Endometrial microvascular endothelial cells (primary cell): ENCODE measurements at regions not wholly inside any gene's neighbourhood (a gene's known extent, or its start where the extent isn't known, plus 50 kb on each side); places are given as distances from the start of the nearest gene placed in this dataset.

Experiments
- in situ Hi-C: cut with HindIII; loops from 2 replicates; pipeline ENCODE4 v1.10.0; 2017; ENCODE audit warnings: low sequenced_read_pairs, low pct_unique_long_range_greater_than_20kb; ENCODE audit errors: inconsistent ontology term

DNA sequence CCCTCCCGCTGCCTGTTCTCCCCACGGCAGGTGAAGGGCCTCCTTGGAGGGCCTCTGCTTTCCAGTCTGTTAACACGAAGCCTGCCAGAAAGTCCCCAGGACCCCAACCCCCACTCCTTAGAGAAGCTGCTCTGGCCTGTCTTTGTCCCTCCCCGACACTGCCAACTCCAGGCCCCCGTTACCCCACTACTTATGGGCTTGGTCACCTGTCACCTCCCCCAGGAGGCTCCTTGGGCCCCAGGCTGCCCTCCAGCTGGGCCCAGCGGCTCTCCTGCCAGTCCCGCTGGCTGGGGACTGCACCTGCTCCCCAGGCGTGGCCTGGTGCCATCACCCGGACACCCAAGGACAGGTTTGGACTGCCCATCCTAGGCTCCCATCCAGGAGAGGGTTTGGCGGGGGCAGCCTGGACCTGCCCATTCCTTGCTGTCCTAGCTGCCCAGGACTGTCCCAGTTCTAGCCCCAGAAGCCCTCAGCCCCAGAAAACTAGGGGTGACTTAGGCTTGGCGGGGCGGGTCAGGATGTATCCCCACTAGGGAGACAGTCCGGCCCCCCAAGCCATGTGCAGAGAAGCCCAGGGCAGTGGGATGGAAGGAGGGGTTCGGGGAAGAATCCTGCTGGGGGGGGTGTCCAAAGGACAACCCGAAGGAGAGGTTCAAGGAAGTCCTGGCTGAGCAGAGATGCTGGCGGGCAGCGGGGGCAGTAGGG lies 155.7 kb upstream of the C14orf180 start:
- in situ Hi-C loops = no loop called here

DNA sequence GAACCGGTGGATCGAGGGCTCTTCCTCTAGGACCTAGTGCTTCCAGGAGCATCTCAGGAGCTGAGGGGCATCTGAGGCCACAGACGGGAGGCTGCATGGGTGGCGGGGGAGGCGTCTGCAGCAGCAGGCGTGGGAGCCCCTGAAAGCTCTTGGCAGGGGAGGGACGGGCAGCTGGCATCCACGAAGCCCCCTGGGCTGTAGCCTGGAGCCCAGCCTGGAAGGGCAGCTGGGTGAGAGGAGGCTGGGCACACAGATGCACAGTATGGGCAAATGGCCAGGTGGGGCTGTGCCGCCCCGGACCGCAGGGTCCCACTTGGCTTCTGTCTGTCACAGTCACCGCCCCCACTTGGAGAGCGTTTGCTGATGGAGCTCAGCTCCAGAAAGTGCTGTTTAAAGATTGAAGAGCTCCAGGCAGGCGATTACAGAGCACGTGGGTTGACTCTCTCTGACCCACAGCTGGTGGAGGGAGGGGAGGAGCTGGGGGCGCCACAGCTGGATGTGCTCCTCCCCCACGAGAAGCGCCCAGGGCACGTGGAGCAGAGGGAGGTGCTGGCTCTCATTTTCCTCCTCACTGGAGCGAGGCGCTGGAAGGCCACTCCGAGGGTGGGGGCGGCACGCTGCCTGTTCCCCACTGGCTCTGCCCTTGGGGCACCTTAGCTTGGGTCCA lies 155.0 kb upstream of the C14orf180 start:
- in situ Hi-C loops = no loop called here

DNA sequence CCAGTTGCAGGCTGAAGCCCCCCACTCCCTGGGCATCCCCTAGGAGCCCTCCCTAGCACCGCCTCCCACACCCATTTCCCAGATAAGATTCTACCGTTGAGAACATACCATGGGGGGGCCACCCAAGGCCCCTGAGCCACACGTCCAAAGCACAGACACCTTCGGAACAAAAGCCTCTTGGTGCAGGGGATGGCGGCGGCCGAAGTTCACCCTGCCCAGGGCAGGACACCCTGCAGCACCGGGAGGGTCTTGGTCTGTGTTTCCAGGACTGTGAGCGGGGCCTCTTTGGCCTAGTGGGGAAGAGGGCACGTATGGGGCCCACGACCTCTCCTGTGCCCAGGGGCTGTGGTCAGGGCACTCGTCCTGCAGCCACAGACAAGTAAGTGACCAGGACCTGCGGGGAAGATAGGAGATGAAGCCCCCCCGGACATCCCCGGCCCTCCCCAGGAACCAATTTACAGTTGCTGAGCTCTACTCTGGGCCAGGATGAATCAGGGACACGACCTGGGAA lies 154.3 kb upstream of the C14orf180 start:
- in situ Hi-C loops = no loop called here

DNA sequence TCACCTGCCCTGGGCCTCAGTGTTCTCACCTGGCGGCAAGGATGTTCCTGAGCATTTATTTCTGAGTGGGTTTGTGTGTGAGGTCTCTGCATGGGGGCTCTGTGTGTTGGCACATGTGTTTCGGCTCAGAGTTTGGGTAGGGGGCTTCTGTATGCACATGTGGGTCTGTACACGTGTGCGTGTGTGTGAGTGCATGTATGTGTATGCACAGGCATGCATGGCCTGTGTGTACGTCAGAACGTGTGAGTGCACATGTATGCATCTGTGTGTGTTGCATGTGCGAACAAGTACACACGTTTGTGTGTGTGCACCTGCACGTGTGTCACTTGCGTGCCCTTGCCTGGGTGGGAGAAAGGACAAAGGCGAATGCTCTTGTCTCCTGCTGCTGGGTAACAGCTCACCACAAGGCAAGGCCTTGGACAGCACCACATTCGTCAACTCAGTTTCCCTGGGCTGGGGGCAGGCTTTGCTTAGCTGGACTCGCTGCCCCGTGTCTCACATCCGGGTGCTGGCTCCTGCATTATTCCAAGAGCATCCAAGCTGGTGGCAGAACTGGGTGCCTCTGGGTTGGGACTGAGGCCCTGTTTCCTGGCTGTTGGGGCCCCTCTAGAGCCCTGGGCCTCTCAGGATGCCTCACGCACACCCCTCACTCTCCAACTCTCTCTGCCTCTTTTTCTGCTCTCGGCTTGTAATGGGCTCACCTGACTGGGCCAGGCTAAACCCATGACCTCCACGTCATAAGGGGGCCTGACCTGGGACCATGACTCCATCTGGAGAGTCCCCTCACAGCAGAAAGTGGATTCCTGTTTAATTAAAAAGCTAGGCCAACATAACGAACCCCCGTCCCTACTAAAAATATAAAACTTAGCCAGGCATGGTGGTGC lies 153.6 kb upstream of the C14orf180 start:
- in situ Hi-C loops = no loop called here

DNA sequence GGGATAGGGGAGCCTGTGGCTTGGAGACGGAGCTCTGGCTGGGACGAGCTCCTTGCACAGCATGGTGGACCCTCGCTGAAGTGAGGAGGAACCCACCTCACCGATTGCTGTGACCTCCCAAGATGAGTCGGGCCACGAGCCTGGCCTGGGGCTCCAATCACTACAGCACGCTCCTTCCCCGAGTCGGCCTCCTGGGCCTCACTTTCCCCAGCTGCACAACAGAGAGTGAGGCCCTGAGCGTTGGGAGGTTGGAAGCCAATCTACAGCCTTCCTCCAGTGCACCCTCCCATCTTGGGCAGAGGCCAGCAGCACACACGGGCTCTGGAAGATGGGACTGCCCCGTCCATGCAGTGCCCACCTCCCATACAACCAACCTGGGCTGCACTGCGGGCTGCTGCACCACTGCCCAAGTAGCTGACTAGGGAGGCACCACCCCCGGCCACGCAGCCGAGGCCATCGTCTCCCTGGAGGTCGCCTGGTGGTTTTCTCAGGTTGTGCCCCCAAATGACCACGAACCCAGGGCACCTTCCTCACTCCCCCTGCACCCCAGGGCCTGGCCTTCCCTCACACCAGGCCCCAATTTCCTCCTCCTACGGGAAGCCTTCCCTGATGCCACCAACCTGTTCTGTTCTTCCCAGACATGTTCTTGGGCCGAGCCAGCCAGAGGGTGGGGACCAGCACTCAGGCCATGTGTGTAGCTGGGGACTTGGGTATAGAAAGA lies 152.3 kb upstream of the C14orf180 start:
- in situ Hi-C loops = no loop called here

DNA sequence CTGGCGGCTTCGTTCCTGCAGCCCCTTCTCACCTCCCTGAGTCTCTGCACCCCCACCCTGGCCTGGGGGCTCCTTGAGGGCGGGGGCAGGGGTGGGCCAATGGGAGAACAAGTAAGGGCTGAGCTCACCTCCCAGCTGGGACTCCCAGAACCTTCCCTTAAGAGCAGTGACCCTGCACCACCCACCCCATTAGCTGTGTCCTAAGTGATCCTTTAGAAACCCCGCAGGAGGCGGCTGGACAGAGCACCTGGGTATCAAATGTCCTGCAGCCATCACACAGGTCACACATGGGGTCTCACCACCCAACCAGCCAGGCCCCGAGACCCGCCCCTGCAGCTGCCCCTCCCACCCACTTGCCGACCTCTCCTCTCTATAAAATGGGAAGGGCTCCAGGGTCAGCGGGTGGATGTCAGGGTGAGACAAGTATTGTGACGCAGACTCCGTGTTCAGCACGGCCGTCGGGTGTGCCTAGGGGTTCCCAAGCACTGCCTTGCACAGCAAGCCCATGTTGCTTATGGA lies 151.2 kb upstream of the C14orf180 start:
- in situ Hi-C loops = no loop called here

DNA sequence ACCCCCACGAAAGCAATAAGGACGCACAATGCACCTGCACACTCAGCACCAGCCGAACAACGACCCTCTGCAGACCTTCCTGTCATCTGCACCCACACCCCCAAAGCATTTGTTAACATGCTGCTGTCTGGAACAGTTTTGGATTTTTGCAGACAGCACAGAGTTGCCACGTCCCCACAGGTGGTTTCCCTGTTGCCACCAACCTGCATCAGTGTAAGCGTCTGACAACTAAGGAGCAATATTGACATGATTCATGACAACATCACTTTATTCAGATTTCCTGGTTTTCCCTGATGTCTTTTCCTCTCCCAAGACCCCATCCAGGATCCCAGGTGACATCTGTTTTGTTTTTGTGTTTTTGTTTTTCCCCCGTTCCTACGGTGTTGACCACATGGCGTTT lies 150.7 kb upstream of the C14orf180 start:
- in situ Hi-C loops = no loop called here

DNA sequence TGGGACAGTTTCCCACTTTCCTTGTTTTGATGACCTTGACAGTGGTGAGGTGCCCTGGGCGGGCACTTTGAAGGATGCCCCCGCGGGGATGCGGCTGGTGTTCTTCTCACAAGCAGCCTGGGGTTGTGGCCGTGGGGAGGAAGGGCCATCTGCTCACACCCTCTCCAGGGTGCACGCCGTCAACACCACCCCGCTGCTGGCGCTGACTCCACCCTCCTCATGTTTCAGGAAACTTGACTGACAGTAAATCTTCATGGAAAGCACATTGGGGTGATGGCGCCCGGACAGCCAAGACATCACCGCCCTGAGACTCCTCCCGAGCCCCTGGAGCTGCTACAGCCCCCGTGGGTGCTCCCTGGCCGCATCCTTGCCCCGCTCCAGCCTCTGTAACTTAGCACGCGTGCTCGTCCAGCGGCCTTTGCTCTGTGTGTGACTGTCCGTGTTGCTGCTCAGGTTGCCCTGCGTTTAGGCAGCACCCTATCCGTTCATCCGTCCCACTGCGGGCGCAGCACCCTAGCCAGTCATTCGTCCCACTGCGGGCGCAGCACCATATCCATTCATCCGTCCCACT lies 150.2 kb upstream of the C14orf180 start:
- in situ Hi-C loops = no loop called here

DNA sequence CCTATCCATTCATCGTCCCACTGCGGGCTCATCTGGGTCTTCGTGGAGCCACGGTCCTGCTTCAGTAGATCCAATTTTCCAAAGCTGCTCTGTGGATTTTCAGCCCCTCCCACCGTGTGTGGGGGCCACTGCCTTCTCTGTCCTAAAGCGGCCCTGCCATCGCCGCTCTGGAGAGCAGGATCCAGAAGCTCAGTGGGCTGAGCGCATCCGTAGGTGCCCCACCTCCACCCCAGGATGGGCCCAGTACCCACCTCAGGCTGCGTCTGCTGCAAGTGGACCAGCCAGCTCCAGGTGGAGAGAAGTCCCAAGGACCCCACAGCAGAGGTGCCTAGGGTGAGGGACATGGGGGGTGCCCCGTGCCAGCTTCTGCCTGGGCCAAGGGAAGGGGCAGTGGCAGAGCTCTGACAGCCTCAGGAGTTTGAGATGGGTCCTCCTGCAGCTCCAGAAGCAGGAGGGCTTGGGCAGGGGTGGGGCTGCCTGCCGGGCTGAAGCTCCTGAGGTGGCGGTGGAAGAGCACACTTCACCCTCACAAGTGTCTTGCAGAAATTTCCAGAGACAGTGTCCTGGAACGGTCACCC lies 148.1 kb upstream of the C14orf180 start:
- in situ Hi-C loops = no loop called here

DNA sequence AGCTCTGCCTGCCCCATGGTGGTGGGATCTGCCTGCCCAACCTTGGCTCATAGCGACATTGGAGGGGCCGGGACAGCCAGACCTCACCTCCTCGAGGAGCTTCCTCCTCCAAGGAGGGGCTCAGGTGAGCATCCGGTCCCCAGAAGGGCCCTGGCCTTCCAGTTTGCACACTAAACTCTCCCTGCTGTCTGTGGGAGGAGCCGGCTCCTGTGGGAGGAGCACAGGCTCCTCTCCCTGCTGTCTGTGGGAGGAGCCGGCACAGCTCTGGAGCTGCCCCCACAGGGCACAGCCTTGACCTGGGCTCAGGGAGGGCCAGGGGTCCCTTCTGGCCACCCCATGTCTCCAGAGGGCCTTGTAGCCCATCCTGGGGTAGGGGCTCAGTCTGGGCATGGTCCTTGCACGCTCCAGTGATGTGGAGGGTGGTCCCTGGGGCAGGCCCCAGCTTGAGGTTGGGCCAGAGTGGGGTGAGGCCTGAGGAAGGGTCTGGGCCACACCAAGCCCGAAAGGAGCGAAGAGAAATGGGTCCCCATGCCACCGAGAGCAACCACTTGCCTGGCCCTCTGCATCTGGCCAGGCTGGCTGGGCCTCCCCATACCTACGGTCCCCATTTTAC lies 147.5 kb upstream of the C14orf180 start:
- in situ Hi-C loops = no loop called here

DNA sequence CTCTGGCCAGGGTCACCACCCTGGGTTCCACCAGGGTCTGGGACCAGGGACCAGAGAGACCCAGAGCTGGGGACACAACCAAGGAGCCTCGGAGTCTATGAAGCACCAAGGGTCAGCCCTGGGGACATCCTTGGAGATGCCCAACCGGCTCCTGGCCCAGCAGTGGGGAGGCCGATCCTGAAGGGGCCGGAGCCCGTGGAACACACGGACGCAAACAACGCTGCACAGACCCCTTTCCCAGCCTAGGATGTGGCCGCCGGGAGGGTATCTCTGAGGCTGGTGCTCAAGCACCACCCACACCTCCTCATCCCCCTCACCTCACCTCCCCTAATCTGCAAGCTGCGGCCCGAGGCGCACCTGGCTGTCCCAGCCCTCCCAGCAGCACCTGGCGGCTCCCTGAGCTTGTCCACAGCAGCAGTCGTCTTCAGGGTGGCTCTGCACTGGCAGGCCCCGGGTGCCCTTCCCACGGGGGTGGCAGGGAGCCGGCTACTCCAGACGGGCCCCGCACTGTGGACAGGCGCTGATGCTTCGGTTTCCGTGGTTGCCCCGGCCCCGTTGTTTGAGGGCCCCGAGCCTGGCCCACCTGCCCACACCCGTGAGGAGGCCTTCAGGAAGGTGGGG lies 146.8 kb upstream of the C14orf180 start:
- in situ Hi-C loops = no loop called here

DNA sequence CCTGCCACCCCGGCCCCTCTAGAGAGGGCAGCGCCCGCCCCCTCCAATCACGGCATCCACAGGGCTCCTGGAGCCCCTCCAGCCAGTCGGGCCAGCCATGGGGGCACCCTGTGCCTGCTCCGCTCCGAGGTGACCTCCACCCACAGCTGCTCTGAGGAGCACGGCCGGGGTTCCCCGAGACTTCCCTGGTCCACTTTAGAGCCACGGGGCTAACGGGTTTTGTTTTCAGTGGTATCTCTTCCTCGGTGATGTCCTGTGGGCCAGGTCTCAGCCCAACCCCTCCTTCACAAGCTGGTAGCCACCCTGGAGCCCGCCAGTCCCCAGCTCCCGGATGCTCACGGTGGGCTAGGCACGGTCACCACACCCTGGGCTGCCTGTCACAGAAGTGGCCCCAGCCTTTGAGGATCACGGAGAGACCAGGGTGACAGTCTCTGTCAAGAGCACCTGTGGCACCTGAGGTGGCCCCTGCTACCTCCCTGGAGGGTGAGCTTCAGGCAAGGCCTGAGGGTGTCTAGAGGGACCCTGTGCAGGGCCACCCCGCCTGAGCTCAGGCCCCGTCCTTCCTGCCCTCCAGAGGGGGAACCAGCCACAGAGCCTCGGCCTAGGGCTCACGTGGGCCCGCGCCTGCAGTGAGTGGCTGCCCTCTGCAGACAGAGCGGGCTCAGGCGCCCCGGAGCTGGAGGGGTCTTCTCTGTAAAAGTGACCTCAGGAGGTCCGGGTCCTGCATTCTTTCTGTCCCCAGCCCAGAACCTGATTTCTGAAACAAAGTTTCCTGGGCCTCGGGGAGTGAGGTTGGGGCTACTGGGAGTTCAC lies 146.0 kb upstream of the C14orf180 start:
- in situ Hi-C loops = no loop called here

DNA sequence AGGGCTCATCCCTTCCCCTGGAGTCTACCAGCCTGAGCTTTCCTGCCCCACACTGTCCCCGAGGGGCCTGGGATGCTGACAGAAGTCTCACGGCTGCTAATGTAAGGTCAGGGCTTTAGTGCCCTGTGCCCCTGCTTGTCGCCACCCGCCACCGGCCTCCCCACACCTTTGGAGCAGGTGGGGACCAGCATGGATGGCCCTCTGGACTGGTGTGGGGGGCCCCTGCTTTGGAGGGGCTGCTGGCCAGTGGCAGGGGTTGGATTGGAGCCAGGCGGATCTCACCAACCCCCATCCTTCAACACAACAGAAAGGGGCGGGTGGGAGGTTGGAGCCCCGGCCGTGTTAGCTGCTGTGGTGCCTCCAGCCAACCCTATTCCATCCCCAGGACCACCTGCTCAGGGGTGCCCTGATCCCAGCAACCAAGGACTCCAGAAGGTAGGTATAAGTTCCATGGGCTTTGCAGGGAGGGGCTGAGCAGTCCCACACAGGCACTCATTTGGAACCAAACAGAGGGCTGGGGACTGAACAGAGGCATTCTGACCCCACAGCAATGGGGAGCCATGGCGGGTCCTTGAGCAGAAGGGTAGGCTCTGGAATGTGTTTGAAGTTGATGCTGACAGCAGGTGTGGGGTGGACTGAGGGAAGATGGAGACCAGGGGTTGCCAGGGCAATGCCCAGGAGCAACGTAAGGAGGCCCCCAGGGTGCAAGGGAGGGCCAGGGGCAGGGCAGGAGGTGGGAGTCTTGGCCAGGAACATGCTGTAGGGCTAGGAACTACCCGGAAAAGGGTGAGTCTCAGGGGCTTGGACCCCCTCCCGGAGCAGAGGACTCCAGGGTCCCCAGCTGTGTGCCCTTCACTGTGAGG lies 145.1 kb upstream of the C14orf180 start:
- in situ Hi-C loops = no loop called here

DNA sequence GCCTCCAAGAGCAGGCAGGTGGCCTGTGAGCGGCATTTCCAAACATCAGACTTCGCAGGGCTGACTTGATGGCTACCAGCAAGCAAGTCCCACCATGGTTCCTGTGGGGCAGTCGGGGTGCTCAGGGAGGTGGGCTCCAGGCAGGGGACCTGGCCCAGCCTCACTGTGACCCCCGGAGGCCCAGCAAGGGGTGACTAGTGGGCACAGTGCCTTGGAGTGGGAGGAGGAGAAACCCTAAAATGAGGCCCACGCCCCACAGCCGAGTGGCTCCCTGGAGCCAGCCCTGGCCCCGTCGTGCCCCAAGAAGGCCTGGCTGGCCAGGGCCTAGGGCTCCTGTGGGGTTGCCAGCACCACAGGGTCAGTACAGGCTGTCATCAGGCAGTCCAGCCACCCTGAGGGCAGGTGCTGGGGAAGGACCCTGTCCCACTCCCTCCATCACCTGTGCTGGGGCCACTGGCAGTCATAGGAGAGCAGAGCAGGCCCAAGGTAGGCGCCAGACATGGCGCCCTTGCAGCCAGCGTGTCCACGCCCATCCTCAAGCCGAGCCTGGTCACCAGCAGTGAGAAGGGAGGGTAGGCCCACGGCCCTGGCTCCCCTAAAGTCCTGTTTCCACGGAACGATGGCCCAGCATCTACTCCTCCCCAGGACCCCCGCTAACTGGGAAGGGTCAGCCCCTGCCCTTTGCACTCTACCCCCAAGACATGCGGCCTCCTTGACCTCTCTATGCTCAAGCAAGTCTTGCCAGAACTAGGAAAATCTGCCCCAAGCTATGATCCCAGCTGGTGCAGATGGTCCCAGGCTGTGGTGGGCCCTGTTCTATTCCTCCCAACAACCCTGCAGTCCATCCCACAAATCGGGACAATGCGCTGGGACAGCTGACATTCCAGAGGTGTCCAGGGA lies 144.2 kb upstream of the C14orf180 start:
- in situ Hi-C loops = no loop called here
